ENCODE measurements at regions not wholly inside any gene's neighbourhood (a gene's known extent, or its start where the extent isn't known, plus 50 kb on each side); places are given as distances from the start of the nearest gene placed in this dataset.

DNA sequence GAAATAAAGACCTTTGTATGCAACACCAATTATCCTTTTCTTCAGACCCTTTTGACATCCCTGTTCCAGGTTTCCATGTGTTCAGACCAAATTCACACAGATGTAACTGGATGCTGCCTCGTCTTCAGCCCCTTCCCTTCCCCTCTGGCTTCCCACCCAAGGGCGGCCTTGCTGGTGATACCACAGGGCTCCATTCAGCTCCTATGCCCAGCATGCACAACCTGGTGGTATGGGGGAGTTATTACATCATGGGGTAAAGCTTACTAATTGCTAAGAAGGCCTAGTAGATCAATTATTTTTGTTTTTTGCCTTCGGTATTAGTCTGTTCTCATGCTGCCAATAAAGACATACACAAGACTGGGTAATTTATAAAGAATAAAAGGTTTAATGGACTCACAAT, 317.0 kb upstream of the CXXC4 start (continued):
- TF ChIP-seq ZNF596 (tag by site-specific recombination; IDR thresholded peaks at IDR 0.05) (no peak), ZNF202 (tag by site-specific recombination; IDR thresholded peaks at IDR 0.05; ENCODE audit: borderline replicate concordance) (no peak), ZNF658 (tag by site-specific recombination; IDR thresholded peaks at IDR 0.05) (no peak), ZNF529 (tag by site-specific recombination; IDR thresholded peaks at IDR 0.05; ENCODE audit: insufficient replicate concordance) (no peak), ZNF521 (tag by site-specific recombination; IDR thresholded peaks at IDR 0.05) (no peak)
- TF ChIP-seq, protein P1, sequence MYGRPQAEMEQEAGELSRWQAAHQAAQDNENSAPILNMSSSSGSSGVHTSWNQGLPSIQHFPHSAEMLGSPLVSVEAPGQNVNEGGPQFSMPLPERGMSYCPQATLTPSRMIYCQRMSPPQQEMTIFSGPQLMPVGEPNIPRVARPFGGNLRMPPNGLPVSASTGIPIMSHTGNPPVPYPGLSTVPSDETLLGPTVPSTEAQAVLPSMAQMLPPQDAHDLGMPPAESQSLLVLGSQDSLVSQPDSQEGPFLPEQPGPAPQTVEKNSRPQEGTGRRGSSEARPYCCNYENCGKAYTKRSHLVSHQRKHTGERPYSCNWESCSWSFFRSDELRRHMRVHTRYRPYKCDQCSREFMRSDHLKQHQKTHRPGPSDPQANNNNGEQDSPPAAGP (tag by site-specific recombination; IDR thresholded peaks at IDR 0.05): no peak
- TF ChIP-seq, protein P2, sequence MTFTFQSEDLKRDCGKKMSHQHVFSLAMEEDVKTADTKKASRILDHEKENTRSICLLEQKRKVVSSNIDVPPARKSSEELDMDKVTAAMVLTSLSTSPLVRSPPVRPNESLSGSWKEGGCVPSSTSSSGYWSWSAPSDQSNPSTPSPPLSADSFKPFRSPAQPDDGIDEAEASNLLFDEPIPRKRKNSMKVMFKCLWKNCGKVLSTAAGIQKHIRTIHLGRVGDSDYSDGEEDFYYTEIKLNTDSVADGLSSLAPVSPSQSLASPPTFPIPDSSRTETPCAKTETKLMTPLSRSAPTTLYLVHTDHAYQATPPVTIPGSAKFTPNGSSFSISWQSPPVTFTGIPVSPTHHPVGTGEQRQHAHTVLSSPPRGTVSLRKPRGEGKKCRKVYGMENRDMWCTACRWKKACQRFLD (tag by site-specific recombination; IDR thresholded peaks at IDR 0.05): no peak

DNA sequence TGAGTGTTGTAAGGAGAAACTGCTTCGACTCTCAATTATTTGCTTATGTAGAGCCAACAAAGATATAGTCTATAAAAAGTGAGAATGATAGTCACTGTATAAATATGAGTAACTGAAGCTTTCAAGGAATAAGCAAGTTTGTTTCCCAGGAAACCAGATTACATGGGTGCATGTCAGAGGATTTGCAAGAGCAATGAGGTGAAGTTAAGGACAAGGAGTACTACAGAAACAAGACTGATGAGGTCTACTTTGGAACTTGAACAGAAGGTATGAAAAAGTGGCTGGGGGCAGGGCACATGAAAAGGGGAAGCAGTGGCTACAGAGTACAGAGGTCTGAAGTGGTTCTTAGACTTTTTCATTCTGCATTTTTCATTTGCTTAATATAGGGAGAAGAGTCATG, 321.0 kb upstream of the CXXC4 start:
- no peak overlapping the region for H3K27ac ChIP-seq (ENCODE audit: extremely low read depth, low read depth, low read length)
- no peaks in the 10 kb centered on the region for H3K4me1 ChIP-seq (ENCODE audit: control insufficient read depth, insufficient read depth, low read length)
- no peaks in the 10 kb centered on the region for H3K9me3 ChIP-seq (ENCODE audit: control insufficient read depth, insufficient read depth, low read depth, low read length)
- CTCF ChIA-PET: no interaction called here
- TF ChIP-seq ZBTB20 (tag by site-specific recombination; IDR thresholded peaks at IDR 0.05) (no peak), ZBTB48 (tag by site-specific recombination; IDR thresholded peaks at IDR 0.05) (no peak), ZSCAN16 (tag by site-specific recombination; IDR thresholded peaks at IDR 0.05) (no peak)
- no peaks in the 10 kb centered on the region for H3K36me3 ChIP-seq (ENCODE audit: control insufficient read depth in 2 of 2, insufficient read depth in 1 of 2, low read length in 2 of 2)
- POLR2A ChIA-PET: no interaction called here
- H3K4me3 ChIP-seq (ENCODE audit: low read depth, low read length): no peak overlapping the region

DNA sequence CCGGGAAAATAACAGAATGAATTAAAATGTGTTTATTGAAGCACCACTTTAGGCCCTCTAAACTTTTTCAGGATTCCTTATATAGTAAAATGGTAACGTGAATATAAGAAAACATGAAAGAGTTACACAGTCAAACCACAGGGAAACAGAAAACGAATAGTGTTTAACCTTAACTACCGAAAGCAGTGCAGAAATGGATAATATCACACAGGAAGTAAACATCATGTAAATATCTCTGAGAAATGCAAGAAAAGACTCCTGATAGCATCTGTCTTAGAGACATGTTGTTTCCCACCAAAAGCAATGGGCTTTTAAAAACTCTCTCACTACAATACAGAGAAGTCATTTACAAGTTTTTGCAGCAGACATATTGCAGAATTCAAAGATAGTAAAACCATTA, 323.9 kb upstream of the CXXC4 start:
- no peak for TF ChIP-seq ZFP3 (tag by site-specific recombination; IDR thresholded peaks at IDR 0.05; ENCODE audit: low read depth)
- TF ChIP-seq HOXA7 (CRISPR knock-in tag; IDR thresholded peaks at IDR 0.05; ENCODE audit: borderline replicate concordance): no peak
- ChIA-PET POLR2A (no interaction called here), CTCF (no interaction called here)
- no peaks in the 10 kb centered on the region for H3K9me3 ChIP-seq (ENCODE audit: control insufficient read depth, insufficient read depth, low read depth, low read length)
- no peaks in the 10 kb centered on the region for H3K4me1 ChIP-seq (ENCODE audit: control insufficient read depth, insufficient read depth, low read length)
- H3K4me3 ChIP-seq (ENCODE audit: low read depth, low read length): no peak overlapping the region
- no peaks in the 10 kb centered on the region for H3K36me3 ChIP-seq (ENCODE audit: control insufficient read depth in 2 of 2, insufficient read depth in 1 of 2, low read length in 2 of 2)
- H3K27ac ChIP-seq (ENCODE audit: extremely low read depth, low read depth, low read length): no peak overlapping the region

DNA sequence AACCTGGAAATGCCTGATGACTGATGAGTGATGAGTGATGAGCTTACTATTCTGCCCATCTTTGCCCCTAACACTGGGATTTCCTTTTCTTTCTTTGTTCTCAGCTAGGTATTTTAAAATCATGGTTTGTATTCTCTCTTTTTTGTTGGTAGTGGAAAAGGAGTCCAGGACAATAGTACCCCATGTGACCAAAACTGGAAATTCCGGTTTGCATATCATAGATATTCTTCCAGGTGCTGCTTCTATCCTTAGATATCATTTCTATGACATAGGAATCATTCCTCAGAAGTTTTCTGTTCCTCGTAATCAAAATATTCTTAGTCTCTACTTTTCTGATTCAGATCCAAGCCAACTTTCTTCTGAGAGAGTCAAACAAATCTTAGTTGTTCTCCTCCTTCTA, 320.5 kb upstream of the TET2 start:
- Histone ChIP-seq H3K4me3 (ENCODE audit: low read depth, low read length) (no peak overlapping the region), H3K27ac (ENCODE audit: extremely low read depth, low read depth, low read length) (no peak overlapping the region), H3K9me3 (ENCODE audit: control insufficient read depth, insufficient read depth, low read depth, low read length) (no peaks in the 10 kb centered on the region), H3K36me3 (ENCODE audit: control insufficient read depth in 2 of 2, insufficient read depth in 1 of 2, low read length in 2 of 2) (no peaks in the 10 kb centered on the region), H3K4me1 (ENCODE audit: control insufficient read depth, insufficient read depth, low read length) (no peaks in the 10 kb centered on the region)
- CTCF ChIA-PET: no interaction called here
- POLR2A ChIA-PET: no interaction called here
- no peak for TF ChIP-seq ZNF596 (tag by site-specific recombination; IDR thresholded peaks at IDR 0.05)
- no peak for TF ChIP-seq ZNF146 (tag by site-specific recombination; IDR thresholded peaks at IDR 0.05)

DNA sequence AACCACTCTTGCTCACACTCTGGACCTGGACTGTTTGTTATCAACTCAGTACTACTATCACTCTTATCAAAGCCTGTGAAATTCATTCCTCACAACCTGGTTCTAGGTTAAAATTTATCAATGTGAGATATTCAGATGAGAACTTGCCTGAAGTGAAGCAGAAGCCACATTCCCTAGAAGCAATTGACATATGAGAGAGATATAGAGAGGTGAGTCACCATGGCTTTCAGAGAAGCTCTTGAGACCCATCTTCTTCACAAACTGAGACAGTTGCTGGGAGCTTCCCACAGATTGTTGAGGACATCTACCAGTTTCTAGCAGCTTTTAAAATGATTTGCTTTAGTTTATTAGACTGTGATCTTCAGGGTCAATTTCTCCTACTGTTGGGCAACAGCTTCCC, 316.9 kb upstream of the TET2 start:
- Histone ChIP-seq H3K36me3 (ENCODE audit: control insufficient read depth in 2 of 2, insufficient read depth in 1 of 2, low read length in 2 of 2) (no peaks in the 10 kb centered on the region), H3K4me3 (ENCODE audit: low read depth, low read length) (no peak overlapping the region), H3K9me3 (ENCODE audit: control insufficient read depth, insufficient read depth, low read depth, low read length) (no peaks in the 10 kb centered on the region), H3K27ac (ENCODE audit: extremely low read depth, low read depth, low read length) (no peak overlapping the region), H3K4me1 (ENCODE audit: control insufficient read depth, insufficient read depth, low read length) (no peaks in the 10 kb centered on the region)
- ChIA-PET CTCF (no interaction called here), POLR2A (no interaction called here)
- TF ChIP-seq GLIS1 (tag by site-specific recombination; IDR thresholded peaks at IDR 0.05) (no peak), ZNF133 (tag by site-specific recombination; IDR thresholded peaks at IDR 0.05) (no peak), ZNF626 (tag by site-specific recombination; IDR thresholded peaks at IDR 0.05) (no peak), ZNF157 (tag by site-specific recombination; IDR thresholded peaks at IDR 0.05) (no peak), ZNF341 (tag by site-specific recombination; IDR thresholded peaks at IDR 0.05; ENCODE audit: low read depth) (no peak), ZSCAN23 (tag by site-specific recombination; IDR thresholded peaks at IDR 0.05) (no peak), YY2 (tag by site-specific recombination; IDR thresholded peaks at IDR 0.05) (no peak), YY1 (tag by site-specific recombination; IDR thresholded peaks at IDR 0.05) (no peak)
- TF ChIP-seq, protein P3, sequence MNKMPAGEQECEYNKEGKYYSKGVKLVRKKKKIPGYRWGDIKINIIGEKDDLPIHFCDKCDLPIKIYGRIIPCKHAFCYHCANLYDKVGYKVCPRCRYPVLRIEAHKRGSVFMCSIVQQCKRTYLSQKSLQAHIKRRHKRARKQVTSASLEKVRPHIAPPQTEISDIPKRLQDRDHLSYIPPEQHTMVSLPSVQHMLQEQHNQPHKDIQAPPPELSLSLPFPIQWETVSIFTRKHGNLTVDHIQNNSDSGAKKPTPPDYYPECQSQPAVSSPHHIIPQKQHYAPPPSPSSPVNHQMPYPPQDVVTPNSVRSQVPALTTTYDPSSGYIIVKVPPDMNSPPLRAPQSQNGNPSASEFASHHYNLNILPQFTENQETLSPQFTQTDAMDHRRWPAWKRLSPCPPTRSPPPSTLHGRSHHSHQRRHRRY (tag by site-specific recombination; IDR thresholded peaks at IDR 0.05): no peak
- TF ChIP-seq, protein P4, sequence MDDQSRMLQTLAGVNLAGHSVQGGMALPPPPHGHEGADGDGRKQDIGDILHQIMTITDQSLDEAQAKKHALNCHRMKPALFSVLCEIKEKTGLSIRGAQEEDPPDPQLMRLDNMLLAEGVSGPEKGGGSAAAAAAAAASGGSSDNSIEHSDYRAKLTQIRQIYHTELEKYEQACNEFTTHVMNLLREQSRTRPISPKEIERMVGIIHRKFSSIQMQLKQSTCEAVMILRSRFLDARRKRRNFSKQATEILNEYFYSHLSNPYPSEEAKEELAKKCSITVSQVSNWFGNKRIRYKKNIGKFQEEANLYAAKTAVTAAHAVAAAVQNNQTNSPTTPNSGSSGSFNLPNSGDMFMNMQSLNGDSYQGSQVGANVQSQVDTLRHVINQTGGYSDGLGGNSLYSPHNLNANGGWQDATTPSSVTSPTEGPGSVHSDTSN (CRISPR knock-in tag; IDR thresholded peaks at IDR 0.05): no peak
- TF ChIP-seq, protein P5, sequence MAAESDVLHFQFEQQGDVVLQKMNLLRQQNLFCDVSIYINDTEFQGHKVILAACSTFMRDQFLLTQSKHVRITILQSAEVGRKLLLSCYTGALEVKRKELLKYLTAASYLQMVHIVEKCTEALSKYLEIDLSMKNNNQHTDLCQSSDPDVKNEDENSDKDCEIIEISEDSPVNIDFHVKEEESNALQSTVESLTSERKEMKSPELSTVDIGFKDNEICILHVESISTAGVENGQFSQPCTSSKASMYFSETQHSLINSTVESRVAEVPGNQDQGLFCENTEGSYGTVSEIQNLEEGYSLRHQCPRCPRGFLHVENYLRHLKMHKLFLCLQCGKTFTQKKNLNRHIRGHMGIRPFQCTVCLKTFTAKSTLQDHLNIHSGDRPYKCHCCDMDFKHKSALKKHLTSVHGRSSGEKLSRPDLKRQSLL (tag by site-specific recombination; IDR thresholded peaks at IDR 0.05): no peak

Measured in HEK293 (cell line).